ENCODE measurements at regions not wholly inside any gene's neighbourhood (a gene's known extent, or its start where the extent isn't known, plus 50 kb on each side); places are given as distances from the start of the nearest gene placed in this dataset.
"Not testable (repeated sequence)": the region's sequence is repeated elsewhere in the genome, so short reads cannot be mapped to it uniquely, and the experiment has no call there.

GRCh38 chr22:49013707-49014106 lies 814.0 kb downstream of the BRD1 start:
- DNase-seq: no peak

- no peak for DNase-seq
These were observed 814.8 kb downstream of the BRD1 start for GRCh38 chr22:49012712-49013395.

- no peak for DNase-seq
These were observed 815.7 kb downstream of the BRD1 start for GRCh38 chr22:49011769-49012648.

- DNase-seq: no peak
These were observed 816.3 kb downstream of the BRD1 start for GRCh38 chr22:49011379-49011768.

- no peak for DNase-seq
These were observed 816.8 kb downstream of the BRD1 start for GRCh38 chr22:49010901-49011300.

- DNase-seq: no peak
These were observed 817.4 kb downstream of the BRD1 start for GRCh38 chr22:49010070-49010863.

GRCh38 chr22:49009359-49010063 lies 818.2 kb downstream of the BRD1 start:
- DNase-seq: no peak

- no peak for DNase-seq
These were observed 818.9 kb downstream of the BRD1 start for GRCh38 chr22:49008682-49009235.

- no peak for DNase-seq
These were observed 820.5 kb downstream of the BRD1 start for GRCh38 chr22:49007013-49007653.

- no peak for DNase-seq
These were observed 821.3 kb downstream of the BRD1 start for GRCh38 chr22:49006207-49007012.

- DNase-seq: no peak
These were observed 822.1 kb downstream of the BRD1 start for GRCh38 chr22:49005557-49005956.

GRCh38 chr22:49004484-49005399 lies 822.9 kb downstream of the BRD1 start:
- no peak for DNase-seq

GRCh38 chr22:48997605-48998004 lies 830.1 kb downstream of the BRD1 start:
- not testable (repeated sequence) for DNase-seq

GRCh38 chr22:48993655-48994054 lies 834.0 kb downstream of the BRD1 start:
- no peak for DNase-seq

GRCh38 chr22:48984639-48985038 lies 843.0 kb downstream of the BRD1 start:
- no peak for DNase-seq

- no peak for DNase-seq
These were observed 845.3 kb downstream of the BRD1 start for GRCh38 chr22:48982321-48982905.

- no peak for DNase-seq
These were observed 846.2 kb downstream of the BRD1 start for GRCh38 chr22:48981371-48982061.

- no peak for DNase-seq
These were observed 846.8 kb downstream of the BRD1 start for GRCh38 chr22:48980918-48981317.

- no peak for DNase-seq
These were observed 847.3 kb downstream of the BRD1 start for GRCh38 chr22:48980409-48980808.
